Stimulated activated CD8-positive, alpha-beta memory T cell treated with anti-CD3 and anti-CD28 coated beads, Interleukin-15, amount 100 ng/mL, for 24 hours (primary cell): ENCODE measurements at regions not wholly inside any gene's neighbourhood (a gene's known extent, or its start where the extent isn't known, plus 50 kb on each side); places are given as distances from the start of the nearest gene placed in this dataset.
"Not testable (repeated sequence)": the region's sequence is repeated elsewhere in the genome, so short reads cannot be mapped to it uniquely, and the experiment has no call there.

Source experiments
- DNase-seq: peaks from one replicate; pipeline ENCODE4 v3.0.0-alpha.2; 2020; ENCODE audit warnings: low read depth

GRCh38 chr5:163789870-163790269 lies 284.5 kb downstream of the MAT2B start:
- DNase-seq = no peak

GRCh38 chr5:163790497-163790896 lies 285.1 kb downstream of the MAT2B start:
- DNase-seq = no peak

GRCh38 chr5:163794993-163795392 lies 289.6 kb downstream of the MAT2B start:
- no peak for DNase-seq

GRCh38 chr5:163807781-163808180 lies 302.4 kb downstream of the MAT2B start:
- DNase-seq = no peak

- DNase-seq = no peak
Measured at GRCh38 chr5:163809473-163809872, 304.1 kb downstream of the MAT2B start.

- DNase-seq = no peak
Measured at GRCh38 chr5:163813900-163814299, 308.5 kb downstream of the MAT2B start.

GRCh38 chr5:163815240-163815791 lies 309.9 kb downstream of the MAT2B start:
- DNase-seq = no peak

GRCh38 chr5:163821142-163821541 lies 315.7 kb downstream of the MAT2B start:
- DNase-seq = no peak

- no peak for DNase-seq
Measured at GRCh38 chr5:163822548-163822947, 317.1 kb downstream of the MAT2B start.

- no peak for DNase-seq
Measured at GRCh38 chr5:163825661-163826060, 320.2 kb downstream of the MAT2B start.

GRCh38 chr5:163826201-163826600 lies 320.8 kb downstream of the MAT2B start:
- no peak for DNase-seq

GRCh38 chr5:163832155-163832554 lies 326.7 kb downstream of the MAT2B start:
- DNase-seq = no peak

GRCh38 chr5:163838738-163839137 lies 333.3 kb downstream of the MAT2B start:
- no peak for DNase-seq

GRCh38 chr5:163846512-163846911 lies 341.1 kb downstream of the MAT2B start:
- DNase-seq = no peak

GRCh38 chr5:163855754-163856153 lies 350.3 kb downstream of the MAT2B start:
- no peak for DNase-seq

- DNase-seq = no peak
Measured at GRCh38 chr5:163861670-163862069, 356.3 kb downstream of the MAT2B start.

- no peak for DNase-seq
Measured at GRCh38 chr5:163867324-163867723, 361.9 kb downstream of the MAT2B start.

GRCh38 chr5:163867738-163868137 lies 362.3 kb downstream of the MAT2B start:
- no peak for DNase-seq

GRCh38 chr5:163869581-163869980 lies 364.2 kb downstream of the MAT2B start:
- DNase-seq = no peak

GRCh38 chr5:163870441-163870840 lies 365.0 kb downstream of the MAT2B start:
- no peak for DNase-seq

- DNase-seq = no peak
Measured at GRCh38 chr5:163874431-163874830, 369.0 kb downstream of the MAT2B start.

GRCh38 chr5:163874912-163875311 lies 369.5 kb downstream of the MAT2B start:
- not testable (repeated sequence) for DNase-seq

GRCh38 chr5:163877865-163878264 lies 372.4 kb downstream of the MAT2B start:
- no peak for DNase-seq

GRCh38 chr5:163878490-163878889 lies 373.1 kb downstream of the MAT2B start:
- no peak for DNase-seq

- DNase-seq = no peak
Measured at GRCh38 chr5:163880302-163880701, 374.9 kb downstream of the MAT2B start.
